ENCODE measurements at regions not wholly inside any gene's neighbourhood (a gene's known extent, or its start where the extent isn't known, plus 50 kb on each side); places are given as distances from the start of the nearest gene placed in this dataset.

DNA sequence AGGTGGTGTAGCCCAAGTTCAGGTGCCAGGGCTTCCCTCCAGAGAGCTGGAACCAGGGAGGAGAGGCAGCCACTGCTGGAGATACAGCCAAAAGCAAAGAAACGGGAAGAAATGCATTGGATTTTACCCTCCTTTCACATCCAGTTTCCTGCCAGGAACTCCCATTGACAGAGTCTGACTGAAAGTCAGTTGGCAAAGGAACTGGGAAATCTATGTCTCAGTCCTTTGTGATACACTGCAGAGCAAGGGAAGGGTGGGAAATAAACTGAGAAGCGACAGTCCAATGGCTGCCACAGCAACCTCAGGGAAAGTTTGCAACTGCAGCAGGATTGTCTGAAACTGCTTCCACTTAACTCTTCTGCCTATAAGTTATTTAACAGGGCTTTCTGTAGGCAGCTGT, 142.6 kb downstream of the SATB1 start:
- ATAC-seq (peak; percentile 38; the same call in 1 of the 2 replicates), DNase-seq (ENCODE audit: low spot score) (no peak)
- no peaks in the 10 kb centered on the region for H3K36me3 Mint-ChIP-seq
- peaks cover 16% of the 10 kb centered on the region for H3K4me1 Mint-ChIP-seq
- H3K27me3 Mint-ChIP-seq (ENCODE audit: low read depth): no peaks in the 10 kb centered on the region
- H3K27ac Mint-ChIP-seq: no peak overlapping the region
- POLR2A ChIA-PET: no interaction called here
- H3K9me3 Mint-ChIP-seq: peaks cover 6% of the 10 kb centered on the region; the same call in 1 of the 2 replicates
- CTCF ChIA-PET: interaction anchor here (1.5 kb wide), 1 partner anchor 389 kb away, joined by 5 read pairs; no protein-coding TSS in a partner anchor
- H3K4me3 Mint-ChIP-seq: no peak overlapping the region
- TF ChIP-seq ZNF121 (CRISPR knock-in tag; IDR thresholded peaks at IDR 0.05): no peak
- no peak for TF ChIP-seq ELF4 (CRISPR knock-in tag; IDR thresholded peaks at IDR 0.05; ENCODE audit: low read depth)
- TF ChIP-seq, protein P1, sequence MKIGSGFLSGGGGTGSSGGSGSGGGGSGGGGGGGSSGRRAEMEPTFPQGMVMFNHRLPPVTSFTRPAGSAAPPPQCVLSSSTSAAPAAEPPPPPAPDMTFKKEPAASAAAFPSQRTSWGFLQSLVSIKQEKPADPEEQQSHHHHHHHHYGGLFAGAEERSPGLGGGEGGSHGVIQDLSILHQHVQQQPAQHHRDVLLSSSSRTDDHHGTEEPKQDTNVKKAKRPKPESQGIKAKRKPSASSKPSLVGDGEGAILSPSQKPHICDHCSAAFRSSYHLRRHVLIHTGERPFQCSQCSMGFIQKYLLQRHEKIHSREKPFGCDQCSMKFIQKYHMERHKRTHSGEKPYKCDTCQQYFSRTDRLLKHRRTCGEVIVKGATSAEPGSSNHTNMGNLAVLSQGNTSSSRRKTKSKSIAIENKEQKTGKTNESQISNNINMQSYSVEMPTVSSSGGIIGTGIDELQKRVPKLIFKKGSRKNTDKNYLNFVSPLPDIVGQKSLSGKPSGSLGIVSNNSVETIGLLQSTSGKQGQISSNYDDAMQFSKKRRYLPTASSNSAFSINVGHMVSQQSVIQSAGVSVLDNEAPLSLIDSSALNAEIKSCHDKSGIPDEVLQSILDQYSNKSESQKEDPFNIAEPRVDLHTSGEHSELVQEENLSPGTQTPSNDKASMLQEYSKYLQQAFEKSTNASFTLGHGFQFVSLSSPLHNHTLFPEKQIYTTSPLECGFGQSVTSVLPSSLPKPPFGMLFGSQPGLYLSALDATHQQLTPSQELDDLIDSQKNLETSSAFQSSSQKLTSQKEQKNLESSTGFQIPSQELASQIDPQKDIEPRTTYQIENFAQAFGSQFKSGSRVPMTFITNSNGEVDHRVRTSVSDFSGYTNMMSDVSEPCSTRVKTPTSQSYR (CRISPR knock-in tag; IDR thresholded peaks at IDR 0.05): no peak
- TF ChIP-seq PREB (CRISPR knock-in tag; IDR thresholded peaks at IDR 0.05; ENCODE audit: borderline replicate concordance): no peak
- no peak for TF ChIP-seq ATF3 (CRISPR knock-in tag; conservative IDR thresholded peaks at IDR 0.05)
- TF ChIP-seq, protein P2, sequence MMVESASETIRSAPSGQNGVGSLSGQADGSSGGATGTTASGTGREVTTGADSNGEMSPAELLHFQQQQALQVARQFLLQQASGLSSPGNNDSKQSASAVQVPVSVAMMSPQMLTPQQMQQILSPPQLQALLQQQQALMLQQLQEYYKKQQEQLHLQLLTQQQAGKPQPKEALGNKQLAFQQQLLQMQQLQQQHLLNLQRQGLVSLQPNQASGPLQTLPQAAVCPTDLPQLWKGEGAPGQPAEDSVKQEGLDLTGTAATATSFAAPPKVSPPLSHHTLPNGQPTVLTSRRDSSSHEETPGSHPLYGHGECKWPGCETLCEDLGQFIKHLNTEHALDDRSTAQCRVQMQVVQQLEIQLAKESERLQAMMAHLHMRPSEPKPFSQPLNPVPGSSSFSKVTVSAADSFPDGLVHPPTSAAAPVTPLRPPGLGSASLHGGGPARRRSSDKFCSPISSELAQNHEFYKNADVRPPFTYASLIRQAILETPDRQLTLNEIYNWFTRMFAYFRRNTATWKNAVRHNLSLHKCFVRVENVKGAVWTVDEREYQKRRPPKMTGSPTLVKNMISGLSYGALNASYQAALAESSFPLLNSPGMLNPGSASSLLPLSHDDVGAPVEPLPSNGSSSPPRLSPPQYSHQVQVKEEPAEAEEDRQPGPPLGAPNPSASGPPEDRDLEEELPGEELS (CRISPR knock-in tag; IDR thresholded peaks at IDR 0.05): no peak
- no peak for TF ChIP-seq MXD4 (CRISPR knock-in tag; IDR thresholded peaks at IDR 0.05; ENCODE audit: borderline replicate concordance)
- TF ChIP-seq, protein P3, sequence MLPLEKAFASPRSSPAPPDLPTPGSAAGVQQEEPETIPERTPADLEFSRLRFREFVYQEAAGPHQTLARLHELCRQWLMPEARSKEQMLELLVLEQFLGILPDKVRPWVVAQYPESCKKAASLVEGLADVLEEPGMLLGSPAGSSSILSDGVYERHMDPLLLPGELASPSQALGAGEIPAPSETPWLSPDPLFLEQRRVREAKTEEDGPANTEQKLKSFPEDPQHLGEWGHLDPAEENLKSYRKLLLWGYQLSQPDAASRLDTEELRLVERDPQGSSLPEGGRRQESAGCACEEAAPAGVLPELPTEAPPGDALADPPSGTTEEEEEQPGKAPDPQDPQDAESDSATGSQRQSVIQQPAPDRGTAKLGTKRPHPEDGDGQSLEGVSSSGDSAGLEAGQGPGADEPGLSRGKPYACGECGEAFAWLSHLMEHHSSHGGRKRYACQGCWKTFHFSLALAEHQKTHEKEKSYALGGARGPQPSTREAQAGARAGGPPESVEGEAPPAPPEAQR (CRISPR knock-in tag; IDR thresholded peaks at IDR 0.05): no peak
- no peak for TF ChIP-seq FOXP1 (CRISPR knock-in tag; IDR thresholded peaks at IDR 0.05; ENCODE audit: borderline replicate concordance)
- no peak for TF ChIP-seq ESRRA (CRISPR knock-in tag; IDR thresholded peaks at IDR 0.05; ENCODE audit: borderline replicate concordance)
- TF ChIP-seq, protein P4, sequence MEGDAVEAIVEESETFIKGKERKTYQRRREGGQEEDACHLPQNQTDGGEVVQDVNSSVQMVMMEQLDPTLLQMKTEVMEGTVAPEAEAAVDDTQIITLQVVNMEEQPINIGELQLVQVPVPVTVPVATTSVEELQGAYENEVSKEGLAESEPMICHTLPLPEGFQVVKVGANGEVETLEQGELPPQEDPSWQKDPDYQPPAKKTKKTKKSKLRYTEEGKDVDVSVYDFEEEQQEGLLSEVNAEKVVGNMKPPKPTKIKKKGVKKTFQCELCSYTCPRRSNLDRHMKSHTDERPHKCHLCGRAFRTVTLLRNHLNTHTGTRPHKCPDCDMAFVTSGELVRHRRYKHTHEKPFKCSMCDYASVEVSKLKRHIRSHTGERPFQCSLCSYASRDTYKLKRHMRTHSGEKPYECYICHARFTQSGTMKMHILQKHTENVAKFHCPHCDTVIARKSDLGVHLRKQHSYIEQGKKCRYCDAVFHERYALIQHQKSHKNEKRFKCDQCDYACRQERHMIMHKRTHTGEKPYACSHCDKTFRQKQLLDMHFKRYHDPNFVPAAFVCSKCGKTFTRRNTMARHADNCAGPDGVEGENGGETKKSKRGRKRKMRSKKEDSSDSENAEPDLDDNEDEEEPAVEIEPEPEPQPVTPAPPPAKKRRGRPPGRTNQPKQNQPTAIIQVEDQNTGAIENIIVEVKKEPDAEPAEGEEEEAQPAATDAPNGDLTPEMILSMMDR (IDR thresholded peaks at IDR 0.05): no peak
- no peak for TF ChIP-seq NFYB (CRISPR knock-in tag; conservative IDR thresholded peaks at IDR 0.05; ENCODE audit: low read depth)
- TF ChIP-seq GRHL2 (CRISPR knock-in tag; IDR thresholded peaks at IDR 0.05; ENCODE audit: insufficient replicate concordance, severe bottlenecking): no peak
- no peak for TF ChIP-seq NR3C1 (CRISPR knock-in tag; conservative IDR thresholded peaks at IDR 0.05; ENCODE audit: low read depth)
- no peak for TF ChIP-seq RELA (CRISPR knock-in tag; IDR thresholded peaks at IDR 0.05; ENCODE audit: borderline replicate concordance)
- TF ChIP-seq ATF2 (CRISPR knock-in tag; IDR thresholded peaks at IDR 0.05; ENCODE audit: borderline replicate concordance, low read depth): no peak
- no peak for TF ChIP-seq TCF7 (CRISPR knock-in tag; IDR thresholded peaks at IDR 0.05; ENCODE audit: low read depth)
- no peak for TF ChIP-seq NR1H2 (CRISPR knock-in tag; IDR thresholded peaks at IDR 0.05)
- TF ChIP-seq, protein P5, sequence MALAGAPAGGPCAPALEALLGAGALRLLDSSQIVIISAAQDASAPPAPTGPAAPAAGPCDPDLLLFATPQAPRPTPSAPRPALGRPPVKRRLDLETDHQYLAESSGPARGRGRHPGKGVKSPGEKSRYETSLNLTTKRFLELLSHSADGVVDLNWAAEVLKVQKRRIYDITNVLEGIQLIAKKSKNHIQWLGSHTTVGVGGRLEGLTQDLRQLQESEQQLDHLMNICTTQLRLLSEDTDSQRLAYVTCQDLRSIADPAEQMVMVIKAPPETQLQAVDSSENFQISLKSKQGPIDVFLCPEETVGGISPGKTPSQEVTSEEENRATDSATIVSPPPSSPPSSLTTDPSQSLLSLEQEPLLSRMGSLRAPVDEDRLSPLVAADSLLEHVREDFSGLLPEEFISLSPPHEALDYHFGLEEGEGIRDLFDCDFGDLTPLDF (CRISPR knock-in tag; IDR thresholded peaks at IDR 0.05): no peak

Data from WTC11 (cell line).